C4-2B (cell line): ENCODE measurements at regions not wholly inside any gene's neighbourhood (a gene's known extent, or its start where the extent isn't known, plus 50 kb on each side); places are given as distances from the start of the nearest gene placed in this dataset.

Experiments used
- ZFX ChIP-seq: fragments of 450-650 bp; IDR thresholded peaks from 2 replicates; pipeline ENCODE4 v1.6.1; 2017
- TF ChIP-seq, protein P1 (sequence below): fragments of 450-650 bp; conservative IDR thresholded peaks from 2 replicates; pipeline ENCODE4 v1.5.1; 2017; ENCODE audit warnings: mild to moderate bottlenecking

DNA sequence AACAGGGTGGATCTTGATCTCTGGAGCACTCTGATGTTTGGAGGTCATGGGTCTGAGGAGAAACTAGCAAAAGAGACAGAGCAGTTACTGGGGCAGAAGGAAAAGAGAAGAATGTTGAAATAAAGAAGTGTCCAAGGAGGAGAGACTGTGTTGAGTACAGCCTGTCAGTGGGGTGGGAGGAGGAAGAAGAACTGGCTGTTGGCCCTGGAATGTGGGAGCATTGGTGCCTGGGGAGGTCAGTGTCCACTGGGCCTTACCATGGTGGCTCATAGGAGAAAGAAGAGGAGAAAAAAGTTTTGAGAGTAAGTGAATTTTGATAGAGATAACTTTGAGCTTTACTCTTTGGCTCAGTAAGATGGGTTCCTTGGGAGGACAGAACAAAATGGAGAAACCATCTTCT, 499.0 kb downstream of the TXNL1 start:
- TF ChIP-seq, protein P1, sequence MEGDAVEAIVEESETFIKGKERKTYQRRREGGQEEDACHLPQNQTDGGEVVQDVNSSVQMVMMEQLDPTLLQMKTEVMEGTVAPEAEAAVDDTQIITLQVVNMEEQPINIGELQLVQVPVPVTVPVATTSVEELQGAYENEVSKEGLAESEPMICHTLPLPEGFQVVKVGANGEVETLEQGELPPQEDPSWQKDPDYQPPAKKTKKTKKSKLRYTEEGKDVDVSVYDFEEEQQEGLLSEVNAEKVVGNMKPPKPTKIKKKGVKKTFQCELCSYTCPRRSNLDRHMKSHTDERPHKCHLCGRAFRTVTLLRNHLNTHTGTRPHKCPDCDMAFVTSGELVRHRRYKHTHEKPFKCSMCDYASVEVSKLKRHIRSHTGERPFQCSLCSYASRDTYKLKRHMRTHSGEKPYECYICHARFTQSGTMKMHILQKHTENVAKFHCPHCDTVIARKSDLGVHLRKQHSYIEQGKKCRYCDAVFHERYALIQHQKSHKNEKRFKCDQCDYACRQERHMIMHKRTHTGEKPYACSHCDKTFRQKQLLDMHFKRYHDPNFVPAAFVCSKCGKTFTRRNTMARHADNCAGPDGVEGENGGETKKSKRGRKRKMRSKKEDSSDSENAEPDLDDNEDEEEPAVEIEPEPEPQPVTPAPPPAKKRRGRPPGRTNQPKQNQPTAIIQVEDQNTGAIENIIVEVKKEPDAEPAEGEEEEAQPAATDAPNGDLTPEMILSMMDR, result no peak
- no peak for TF ChIP-seq ZFX
